Liver (tissue), 3 donors: ENCODE measurements at regions not wholly inside any gene's neighbourhood (a gene's known extent, or its start where the extent isn't known, plus 50 kb on each side); places are given as distances from the start of the nearest gene placed in this dataset.

Source experiments
- EGR1 ChIP-seq, 2 donors: IDR thresholded peaks; 2 replicates each; pipeline ENCODE4 v1.6.1; 2016 to 2018; ENCODE audit warnings: antibody characterized with exemption in 2 of 2, low read depth in 2 of 2
- GABPA ChIP-seq, 2 donors: IDR thresholded peaks in 1 of 2; conservative IDR thresholded peaks in 1 of 2; 2 replicates each; pipeline ENCODE4 v1.6.1; 2016; ENCODE audit warnings: antibody characterized with exemption in 2 of 2, mild to moderate bottlenecking in 1 of 2, moderate library complexity in 1 of 2
- HNF4G ChIP-seq: IDR thresholded peaks from 2 replicates; pipeline ENCODE4 v1.6.1; 2016; ENCODE audit warnings: antibody characterized with exemption
- JUND ChIP-seq, 2 donors: IDR thresholded peaks; 2 replicates each; pipeline ENCODE4 v1.6.1; 2016; ENCODE audit warnings: antibody characterized with exemption in 2 of 2
- RAD21 ChIP-seq, 2 donors: IDR thresholded peaks; 2 replicates each; pipeline ENCODE4 v1.6.1; 2016; ENCODE audit warnings: antibody characterized with exemption in 2 of 2, mild to moderate bottlenecking in 2 of 2
- TAF1 ChIP-seq: conservative IDR thresholded peaks from 2 replicates; pipeline ENCODE4 v1.6.1; 2016; ENCODE audit warnings: antibody characterized with exemption, mild to moderate bottlenecking
- YY1 ChIP-seq: IDR thresholded peaks from 2 replicates; pipeline ENCODE4 v1.6.1; 2016; ENCODE audit warnings: antibody characterized with exemption, mild to moderate bottlenecking
- TF ChIP-seq, protein P1 (sequence below): fragments of 150-350 bp; IDR thresholded peaks from 2 replicates; pipeline ENCODE4 v1.5.1; 2017; ENCODE audit warnings: improper control_type of control experiment, low read depth, low read length; ENCODE audit not compliant: missing input control
- TF ChIP-seq, protein P2 (sequence below): IDR thresholded peaks from 2 replicates; pipeline ENCODE4 v1.6.1; 2016; ENCODE audit warnings: antibody characterized with exemption
- TF ChIP-seq, protein P3 (sequence below): IDR thresholded peaks from 2 replicates; pipeline ENCODE4 v1.6.1; 2016; ENCODE audit warnings: antibody characterized with exemption
- TF ChIP-seq, protein P4 (sequence below): IDR thresholded peaks from 2 replicates; pipeline ENCODE4 v1.6.1; 2016; ENCODE audit warnings: antibody characterized with exemption, mild to moderate bottlenecking
- donor health status: healthy.
- donor health status: healthy.

DNA sequence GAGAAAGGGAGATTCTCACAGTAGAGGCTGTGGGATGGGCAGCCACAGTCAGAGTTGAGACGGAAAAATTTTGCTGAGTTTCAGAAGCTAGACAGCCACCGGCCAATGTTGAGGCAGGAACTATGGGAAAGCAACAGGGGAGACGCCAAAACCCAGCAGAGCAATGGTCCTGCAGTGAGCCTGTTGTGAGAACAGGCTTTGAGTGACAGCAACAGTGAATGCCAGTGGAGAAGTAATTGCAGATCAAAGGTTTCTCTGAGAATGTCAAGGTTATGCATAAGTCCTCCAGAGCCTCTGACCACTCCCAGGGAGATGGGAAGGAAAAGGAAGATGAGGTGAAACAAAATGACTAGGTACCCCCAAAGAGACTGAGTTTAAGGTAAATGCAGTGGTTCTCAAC lies 54.2 kb upstream of the DAAM1 start:
- TF ChIP-seq, protein P1, sequence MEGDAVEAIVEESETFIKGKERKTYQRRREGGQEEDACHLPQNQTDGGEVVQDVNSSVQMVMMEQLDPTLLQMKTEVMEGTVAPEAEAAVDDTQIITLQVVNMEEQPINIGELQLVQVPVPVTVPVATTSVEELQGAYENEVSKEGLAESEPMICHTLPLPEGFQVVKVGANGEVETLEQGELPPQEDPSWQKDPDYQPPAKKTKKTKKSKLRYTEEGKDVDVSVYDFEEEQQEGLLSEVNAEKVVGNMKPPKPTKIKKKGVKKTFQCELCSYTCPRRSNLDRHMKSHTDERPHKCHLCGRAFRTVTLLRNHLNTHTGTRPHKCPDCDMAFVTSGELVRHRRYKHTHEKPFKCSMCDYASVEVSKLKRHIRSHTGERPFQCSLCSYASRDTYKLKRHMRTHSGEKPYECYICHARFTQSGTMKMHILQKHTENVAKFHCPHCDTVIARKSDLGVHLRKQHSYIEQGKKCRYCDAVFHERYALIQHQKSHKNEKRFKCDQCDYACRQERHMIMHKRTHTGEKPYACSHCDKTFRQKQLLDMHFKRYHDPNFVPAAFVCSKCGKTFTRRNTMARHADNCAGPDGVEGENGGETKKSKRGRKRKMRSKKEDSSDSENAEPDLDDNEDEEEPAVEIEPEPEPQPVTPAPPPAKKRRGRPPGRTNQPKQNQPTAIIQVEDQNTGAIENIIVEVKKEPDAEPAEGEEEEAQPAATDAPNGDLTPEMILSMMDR: no peak
- TF ChIP-seq, protein P2, sequence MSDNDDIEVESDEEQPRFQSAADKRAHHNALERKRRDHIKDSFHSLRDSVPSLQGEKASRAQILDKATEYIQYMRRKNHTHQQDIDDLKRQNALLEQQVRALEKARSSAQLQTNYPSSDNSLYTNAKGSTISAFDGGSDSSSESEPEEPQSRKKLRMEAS: no peak
- TF ChIP-seq EGR1 (IDR thresholded peaks at IDR 0.05; ENCODE audit: low read depth in 2 of 2) (no peak), YY1 (no peak), JUND (IDR thresholded peaks at IDR 0.05) (no peak), RAD21 (IDR thresholded peaks at IDR 0.05) (no peak), GABPA (IDR thresholded peaks at IDR 0.05 in 1 of 2, conservative IDR thresholded peaks at IDR 0.05 in 1 of 2) (no peak), HNF4G (no peak), TAF1 (no peak)
- TF ChIP-seq, protein P3, sequence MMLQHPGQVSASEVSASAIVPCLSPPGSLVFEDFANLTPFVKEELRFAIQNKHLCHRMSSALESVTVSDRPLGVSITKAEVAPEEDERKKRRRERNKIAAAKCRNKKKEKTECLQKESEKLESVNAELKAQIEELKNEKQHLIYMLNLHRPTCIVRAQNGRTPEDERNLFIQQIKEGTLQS: no peak
- TF ChIP-seq, protein P4, sequence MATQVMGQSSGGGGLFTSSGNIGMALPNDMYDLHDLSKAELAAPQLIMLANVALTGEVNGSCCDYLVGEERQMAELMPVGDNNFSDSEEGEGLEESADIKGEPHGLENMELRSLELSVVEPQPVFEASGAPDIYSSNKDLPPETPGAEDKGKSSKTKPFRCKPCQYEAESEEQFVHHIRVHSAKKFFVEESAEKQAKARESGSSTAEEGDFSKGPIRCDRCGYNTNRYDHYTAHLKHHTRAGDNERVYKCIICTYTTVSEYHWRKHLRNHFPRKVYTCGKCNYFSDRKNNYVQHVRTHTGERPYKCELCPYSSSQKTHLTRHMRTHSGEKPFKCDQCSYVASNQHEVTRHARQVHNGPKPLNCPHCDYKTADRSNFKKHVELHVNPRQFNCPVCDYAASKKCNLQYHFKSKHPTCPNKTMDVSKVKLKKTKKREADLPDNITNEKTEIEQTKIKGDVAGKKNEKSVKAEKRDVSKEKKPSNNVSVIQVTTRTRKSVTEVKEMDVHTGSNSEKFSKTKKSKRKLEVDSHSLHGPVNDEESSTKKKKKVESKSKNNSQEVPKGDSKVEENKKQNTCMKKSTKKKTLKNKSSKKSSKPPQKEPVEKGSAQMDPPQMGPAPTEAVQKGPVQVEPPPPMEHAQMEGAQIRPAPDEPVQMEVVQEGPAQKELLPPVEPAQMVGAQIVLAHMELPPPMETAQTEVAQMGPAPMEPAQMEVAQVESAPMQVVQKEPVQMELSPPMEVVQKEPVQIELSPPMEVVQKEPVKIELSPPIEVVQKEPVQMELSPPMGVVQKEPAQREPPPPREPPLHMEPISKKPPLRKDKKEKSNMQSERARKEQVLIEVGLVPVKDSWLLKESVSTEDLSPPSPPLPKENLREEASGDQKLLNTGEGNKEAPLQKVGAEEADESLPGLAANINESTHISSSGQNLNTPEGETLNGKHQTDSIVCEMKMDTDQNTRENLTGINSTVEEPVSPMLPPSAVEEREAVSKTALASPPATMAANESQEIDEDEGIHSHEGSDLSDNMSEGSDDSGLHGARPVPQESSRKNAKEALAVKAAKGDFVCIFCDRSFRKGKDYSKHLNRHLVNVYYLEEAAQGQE: no peak
